Jurkat, Clone E6-1 (cell line): ENCODE measurements at regions not wholly inside any gene's neighbourhood (a gene's known extent, or its start where the extent isn't known, plus 50 kb on each side); places are given as distances from the start of the nearest gene placed in this dataset.

Experiments used
- DNase-seq: peaks from one replicate; pipeline ENCODE4 v3.0.0-alpha.2; 2011; ENCODE audit warnings: low read depth, low spot score
- H3K4me3 ChIP-seq: 2 replicates; pipeline ENCODE4 v1.5.1; 2011; ENCODE audit warnings: mild to moderate bottlenecking, low read length, control low read depth, moderate library complexity

- no peak for DNase-seq
- H3K4me3 ChIP-seq = no peak overlapping the region
Measured at GRCh38 chr20:41830702-41831101, 212.5 kb upstream of the CHD6 start.

- DNase-seq = no peak
- no peak overlapping the region for H3K4me3 ChIP-seq
Measured at GRCh38 chr20:41819436-41819835, 201.3 kb upstream of the CHD6 start.

GRCh38 chr20:41818991-41819390, 200.8 kb upstream of the CHD6 start:
- DNase-seq = no peak
- H3K4me3 ChIP-seq = no peak overlapping the region

DNA sequence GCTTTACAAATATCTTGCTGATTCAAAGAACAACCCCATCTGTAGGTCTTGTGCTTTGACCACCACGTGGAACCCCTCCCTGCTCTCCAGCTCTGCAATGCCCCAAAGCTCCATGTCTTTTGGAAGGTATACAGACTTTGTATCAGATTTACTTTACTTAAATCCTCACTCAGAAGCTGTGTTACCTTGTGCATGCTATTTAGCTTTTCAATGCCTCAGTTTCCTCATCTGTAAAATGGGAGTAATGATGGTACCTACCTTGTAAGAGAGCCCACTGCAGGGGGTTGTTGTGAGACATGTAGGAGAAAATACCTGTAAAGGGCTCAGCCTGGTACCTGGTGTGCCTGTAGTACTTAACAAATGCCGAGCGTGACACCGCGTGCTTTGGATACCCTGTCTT, 200.2 kb upstream of the CHD6 start:
- H3K4me3 ChIP-seq = no peak overlapping the region
- DNase-seq = no peak

GRCh38 chr20:41811456-41811855, 193.3 kb upstream of the CHD6 start:
- no peak overlapping the region for H3K4me3 ChIP-seq
- no peak for DNase-seq

DNA sequence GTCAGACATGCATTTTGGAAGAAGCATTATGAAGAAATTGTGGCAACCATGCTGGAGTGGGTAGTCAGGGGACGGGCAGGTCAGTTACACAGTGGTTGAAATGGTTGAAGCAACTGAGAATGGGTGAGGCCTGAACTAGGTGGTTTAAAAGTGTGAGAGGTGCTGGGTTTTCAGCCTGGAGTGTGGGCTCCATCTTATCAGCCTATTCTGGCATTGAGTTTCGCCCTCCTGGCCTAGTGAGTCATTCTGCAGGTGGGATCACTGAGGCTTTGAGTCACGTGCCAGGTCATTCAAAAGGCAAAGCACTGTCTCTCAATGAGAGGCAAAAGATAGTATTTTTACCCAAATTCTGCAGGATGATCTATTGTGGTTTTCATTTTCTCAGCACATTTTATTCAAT, 181.9 kb upstream of the CHD6 start:
- DNase-seq = no peak
- no peak overlapping the region for H3K4me3 ChIP-seq

DNA sequence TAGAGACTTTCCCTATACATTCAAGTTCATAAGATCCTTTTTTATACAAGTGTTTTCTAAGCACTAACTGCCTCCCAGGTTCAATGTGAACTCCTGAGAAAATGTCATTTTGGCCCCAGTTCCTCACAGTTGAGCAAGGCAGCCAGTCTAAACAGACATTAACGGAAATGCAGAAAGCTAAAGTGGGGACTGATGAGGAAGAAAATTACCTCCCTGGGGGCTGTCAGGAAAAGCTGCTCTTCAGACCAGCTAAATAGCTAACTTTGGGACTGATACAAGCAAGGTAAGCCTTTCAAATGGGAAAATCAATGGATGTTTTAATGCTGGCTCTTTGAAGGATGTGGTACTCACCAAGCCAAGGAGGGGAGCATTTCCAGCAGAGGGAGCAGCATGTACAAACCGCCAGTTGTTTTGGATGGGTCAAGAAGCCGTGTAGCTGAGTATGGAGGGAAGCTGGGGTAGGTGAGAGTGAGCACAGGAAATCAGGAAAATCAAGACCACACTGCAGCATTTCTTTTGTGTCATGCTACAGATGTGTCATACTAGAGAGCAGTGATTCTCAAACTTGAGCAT, 180.8 kb upstream of the CHD6 start:
- no peak for DNase-seq
- H3K4me3 ChIP-seq = no peak overlapping the region

DNA sequence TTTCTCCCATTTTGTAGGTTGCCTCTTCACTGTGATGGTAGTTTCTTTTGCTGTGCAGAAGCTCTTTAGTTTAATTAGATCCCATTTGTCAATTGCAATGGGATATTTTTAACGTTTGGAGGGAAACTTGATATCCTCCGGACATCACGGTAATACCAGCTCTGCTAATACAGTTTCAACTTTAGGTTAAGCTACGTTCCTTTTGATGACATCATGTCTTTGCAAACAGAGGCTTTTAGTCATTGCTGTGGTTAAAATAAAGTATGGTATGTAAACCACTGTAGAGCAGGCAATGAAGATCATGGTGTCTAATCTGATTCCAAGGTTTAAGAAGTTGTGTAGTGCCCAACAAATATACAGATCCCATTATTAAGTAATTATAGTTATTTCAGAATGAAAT, 168.0 kb upstream of the CHD6 start:
- H3K4me3 ChIP-seq = no peak overlapping the region
- no peak for DNase-seq

- H3K4me3 ChIP-seq = no peak overlapping the region
- DNase-seq = no peak
Measured at GRCh38 chr20:41784209-41784958, 166.2 kb upstream of the CHD6 start.

GRCh38 chr20:41783423-41784208, 165.4 kb upstream of the CHD6 start:
- no peak for DNase-seq
- H3K4me3 ChIP-seq = no peak overlapping the region

DNA sequence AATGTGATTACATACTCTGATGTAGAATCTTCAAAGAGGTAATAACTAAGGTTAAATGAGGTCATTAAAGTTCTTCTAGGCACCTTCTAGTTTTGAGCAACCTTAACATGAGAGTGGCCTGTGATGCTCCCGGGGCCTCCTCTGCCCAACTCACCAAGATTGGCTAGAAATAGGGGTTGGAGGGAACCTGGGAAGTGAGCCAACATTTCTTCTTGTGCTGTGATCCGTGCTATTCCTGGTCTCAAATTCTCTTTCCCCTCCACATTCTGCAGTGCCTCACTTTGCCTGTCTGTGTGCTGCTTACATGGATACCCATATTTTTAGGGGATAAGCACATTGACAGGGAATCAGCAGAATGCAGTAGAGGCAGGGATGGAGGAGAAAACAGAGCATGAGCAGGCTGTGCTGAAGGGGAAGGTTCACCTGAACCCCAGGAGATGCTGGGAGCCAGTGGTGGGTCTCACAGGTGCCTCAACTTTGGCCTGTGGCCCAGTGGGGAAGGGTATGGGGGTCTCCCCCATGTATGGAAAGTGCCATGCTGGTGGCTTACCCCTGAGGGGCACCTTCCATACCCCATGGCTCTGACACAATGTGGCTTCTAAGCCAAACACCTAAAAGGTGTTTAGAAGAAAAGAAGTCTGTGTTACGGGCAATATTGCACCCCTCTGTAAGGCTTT, 164.7 kb upstream of the CHD6 start:
- DNase-seq = no peak
- H3K4me3 ChIP-seq = no peak overlapping the region

GRCh38 chr20:41782255-41782654, 164.1 kb upstream of the CHD6 start:
- no peak overlapping the region for H3K4me3 ChIP-seq
- DNase-seq = no peak

DNA sequence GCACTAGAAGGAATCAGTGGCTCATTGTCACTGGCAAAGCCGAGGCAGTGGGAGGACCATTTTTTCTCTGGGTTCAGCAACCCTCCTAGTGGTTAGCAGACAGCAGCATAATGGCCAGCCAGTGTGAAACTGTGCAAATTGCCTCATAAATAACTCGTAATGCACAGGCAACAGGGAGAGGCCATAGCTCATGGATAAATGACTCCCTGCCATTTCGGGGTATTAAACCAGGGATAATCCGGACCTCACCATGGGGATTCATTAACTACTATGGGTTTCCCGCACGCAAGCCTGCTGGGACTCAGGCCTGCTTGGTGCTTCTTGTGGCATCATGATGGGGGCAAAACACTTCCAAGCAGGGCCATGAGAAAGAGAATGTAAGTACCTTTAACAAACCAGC, 158.2 kb upstream of the CHD6 start:
- H3K4me3 ChIP-seq = no peak overlapping the region
- DNase-seq = no peak

DNA sequence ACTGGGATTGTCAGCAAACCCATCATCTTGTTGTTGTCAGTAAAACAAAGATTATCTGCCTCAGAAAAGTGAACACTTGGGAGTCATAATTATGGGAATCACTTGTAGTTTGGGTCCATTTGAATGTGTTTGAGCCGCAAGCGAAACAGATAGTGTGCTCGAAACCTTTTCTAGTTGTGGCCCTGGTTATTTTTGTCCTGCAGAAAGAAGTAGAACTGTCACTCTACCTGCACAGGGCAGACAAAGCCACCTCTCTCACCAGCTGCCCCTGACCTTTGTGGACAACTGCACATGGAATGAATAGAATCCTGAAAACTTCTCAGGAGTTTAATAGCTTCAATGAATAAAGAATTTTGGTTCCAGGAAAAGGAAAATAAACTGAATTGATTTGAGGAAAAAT, 156.1 kb upstream of the CHD6 start:
- no peak overlapping the region for H3K4me3 ChIP-seq
- no peak for DNase-seq

- no peak for DNase-seq
- no peak overlapping the region for H3K4me3 ChIP-seq
Measured at GRCh38 chr20:41770965-41771364, 152.8 kb upstream of the CHD6 start.

DNA sequence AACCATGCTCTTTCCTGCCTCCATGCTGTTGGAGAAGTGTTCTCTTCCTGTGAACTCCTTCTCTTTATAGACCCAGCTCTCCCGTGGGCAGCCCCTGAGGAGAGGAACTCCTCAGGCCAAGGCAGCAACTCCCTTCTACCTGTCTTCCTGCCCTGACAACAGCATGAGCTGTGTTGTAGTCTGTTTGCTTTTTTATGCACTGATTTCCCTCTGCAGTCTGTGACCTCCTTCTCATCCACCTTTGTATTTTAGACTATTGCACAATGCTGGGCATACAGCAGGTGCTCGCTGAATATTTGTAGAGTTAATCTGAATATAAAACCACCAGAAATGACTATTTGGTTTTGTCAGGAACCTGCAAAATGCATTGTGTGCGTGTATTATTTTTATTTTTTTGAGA, 152.2 kb upstream of the CHD6 start:
- H3K4me3 ChIP-seq = no peak overlapping the region
- DNase-seq = no peak

GRCh38 chr20:41769592-41770018, 151.4 kb upstream of the CHD6 start:
- H3K4me3 ChIP-seq = no peak overlapping the region
- no peak for DNase-seq

DNA sequence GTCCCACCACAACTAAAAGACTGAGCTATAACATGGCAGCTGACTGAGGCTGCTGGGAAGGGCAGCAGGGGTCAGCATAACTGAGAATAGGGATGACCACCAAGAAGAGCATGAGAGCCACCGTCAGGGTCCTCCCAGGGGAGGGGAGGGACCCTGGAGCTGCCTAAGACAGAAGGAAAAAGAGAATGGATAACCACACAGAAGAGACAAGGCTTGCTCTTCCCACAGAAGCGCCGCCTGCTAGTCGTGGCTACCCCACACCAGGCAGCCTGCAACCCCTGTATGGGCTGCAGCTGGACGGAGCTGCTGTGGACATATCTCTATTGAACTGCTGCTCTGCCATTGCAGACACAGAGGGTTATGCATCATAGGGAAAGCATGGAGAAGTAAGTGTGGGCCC, 132.0 kb upstream of the CHD6 start:
- DNase-seq = no peak
- H3K4me3 ChIP-seq = no peak overlapping the region

DNA sequence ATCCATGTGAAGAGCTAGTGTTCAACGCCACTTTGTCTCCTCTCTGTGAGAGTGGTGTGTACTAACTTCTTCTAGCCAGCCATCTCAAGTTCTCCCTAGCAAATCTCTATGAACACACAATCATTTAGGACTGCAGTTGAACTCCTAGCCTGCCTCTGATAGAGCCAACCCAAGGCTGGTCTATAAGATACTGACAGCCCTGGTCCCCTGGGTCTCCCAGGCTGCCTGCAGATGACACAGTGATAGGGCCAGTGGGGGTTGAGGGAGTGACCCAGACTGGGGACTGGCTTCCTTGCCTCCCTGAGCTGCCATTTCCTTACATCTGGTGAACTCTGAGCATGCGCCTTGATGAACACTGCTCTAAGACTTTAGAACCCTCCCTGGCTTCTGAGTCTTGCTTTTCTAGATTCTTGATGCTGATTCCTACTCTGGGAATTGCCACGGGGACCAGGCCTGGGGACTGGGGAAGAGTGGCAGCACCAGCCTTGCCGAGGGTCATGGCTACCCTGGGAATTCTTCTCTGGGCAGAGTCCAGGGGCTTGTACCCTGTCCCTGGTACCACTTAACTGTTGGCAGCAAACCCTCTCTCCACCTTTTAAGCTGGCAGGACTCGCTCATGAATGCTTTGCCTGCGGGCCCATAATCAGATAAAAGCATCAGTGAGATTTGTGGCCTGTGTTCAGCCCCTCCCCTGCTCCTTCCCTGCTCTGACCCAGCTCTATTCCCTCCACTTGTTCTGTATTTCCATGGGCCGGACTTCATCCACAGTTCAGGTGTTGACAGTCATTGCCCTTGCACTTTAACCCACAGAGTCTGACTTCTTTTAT, 130.8 kb upstream of the CHD6 start:
- no peak overlapping the region for H3K4me3 ChIP-seq
- no peak for DNase-seq
